DOHH2 (cell line): ENCODE measurements at regions not wholly inside any gene's neighbourhood (a gene's known extent, or its start where the extent isn't known, plus 50 kb on each side); places are given as distances from the start of the nearest gene placed in this dataset.

Experiments
- H3F3A ChIP-seq: fragments of 200-600 bp; sonication (generic), shearing (Covaris generic); 2 replicates; pipeline ENCODE4 v1.6.0; 2016; ENCODE audit warnings: antibody characterized with exemption, mild to moderate bottlenecking; ENCODE audit not compliant: control insufficient read depth, insufficient read depth
- H3K27ac ChIP-seq: fragments of 200-600 bp; sonication (generic); 2 replicates; pipeline ENCODE4 v1.5.1; 2014; ENCODE audit warnings: low read depth, mild to moderate bottlenecking, low read length, moderate library complexity
- H3K27me3 ChIP-seq: fragments of 200-600 bp; sonication (generic); 2 replicates; pipeline ENCODE4 v1.6.1; 2014; ENCODE audit warnings: mild to moderate bottlenecking, low read length, mixed read lengths; ENCODE audit not compliant: control insufficient read depth
- H3K36me3 ChIP-seq: fragments of 200-600 bp; sonication (generic); 2 replicates; pipeline ENCODE4 v1.6.1; 2014; ENCODE audit warnings: mild to moderate bottlenecking, low read length, moderate library complexity, mixed read lengths; ENCODE audit not compliant: control insufficient read depth
- H3K4me1 ChIP-seq: fragments of 200-600 bp; sonication (generic); 2 replicates; pipeline ENCODE4 v1.6.1; 2014; ENCODE audit warnings: mild to moderate bottlenecking, low read length, mixed read lengths; ENCODE audit not compliant: control insufficient read depth
- H3K4me2 ChIP-seq: fragments of 200-600 bp; sonication (generic); 2 replicates; pipeline ENCODE4 v1.6.0; 2014; ENCODE audit warnings: mild to moderate bottlenecking, low read length, moderate library complexity
- H3K4me3 ChIP-seq: fragments of 200-600 bp; sonication (generic); 2 replicates; pipeline ENCODE4 v1.5.1; 2014; ENCODE audit warnings: mild to moderate bottlenecking, low read length, mixed read lengths
- H3K79me2 ChIP-seq: fragments of 200-600 bp; sonication (generic); 2 replicates; pipeline ENCODE4 v1.6.1; 2014; ENCODE audit warnings: mild to moderate bottlenecking, low read length, mixed read lengths; ENCODE audit not compliant: control insufficient read depth
- H3K9me2 ChIP-seq: fragments of 200-600 bp; sonication (generic); replicated peaks from 2 replicates; pipeline ENCODE4 v1.6.1; 2014; ENCODE audit warnings: mild to moderate bottlenecking, low read length, mixed read lengths; ENCODE audit not compliant: control insufficient read depth
- H3K9me3 ChIP-seq: fragments of 200-600 bp; sonication (generic); 2 replicates; pipeline ENCODE4 v1.6.1; 2014; ENCODE audit warnings: antibody characterized with exemption, low read length, mixed read lengths; ENCODE audit not compliant: control insufficient read depth, insufficient read depth
- H4K20me1 ChIP-seq: fragments of 200-600 bp; sonication (generic); 2 replicates; pipeline ENCODE4 v1.6.0; 2014; ENCODE audit warnings: low read depth, mild to moderate bottlenecking, antibody characterized with exemption, low read length, moderate library complexity; ENCODE audit not compliant: control insufficient read depth, insufficient read depth
- EZH2phosphoT487 ChIP-seq: fragments of 200-600 bp; sonication (generic); IDR thresholded peaks from 2 replicates; pipeline ENCODE4 v1.6.1; 2017; ENCODE audit warnings: borderline replicate concordance, mild to moderate bottlenecking, antibody characterized with exemption, low read length, moderate library complexity, mixed read lengths
- TF ChIP-seq, protein P1 (sequence below): fragments of 200-600 bp; sonication (generic); IDR thresholded peaks from one replicate; pipeline ENCODE4 v1.5.1; 2014; ENCODE audit warnings: antibody characterized with exemption, mild to moderate bottlenecking, low read depth, low read length; ENCODE audit not compliant: poor library complexity, severe bottlenecking

GRCh38 chr2:236841389-236841788, 244.3 kb upstream of the COPS8 start:
- Histone ChIP-seq H3K4me1 (no peaks in the 10 kb centered on the region), H3K9me2 (no peaks in the 10 kb centered on the region), H3K27me3 (no peaks in the 10 kb centered on the region), H3K27ac (no peak overlapping the region), H3K4me3 (no peak overlapping the region), H3K79me2 (no peaks in the 10 kb centered on the region), H3K4me2 (no peak overlapping the region), H3K36me3 (no peaks in the 10 kb centered on the region), H3F3A (no peaks in the 10 kb centered on the region), H4K20me1 (no peaks in the 10 kb centered on the region), H3K9me3 (no peaks in the 10 kb centered on the region)
- TF ChIP-seq EZH2phosphoT487 = no peak
- TF ChIP-seq, protein P1, sequence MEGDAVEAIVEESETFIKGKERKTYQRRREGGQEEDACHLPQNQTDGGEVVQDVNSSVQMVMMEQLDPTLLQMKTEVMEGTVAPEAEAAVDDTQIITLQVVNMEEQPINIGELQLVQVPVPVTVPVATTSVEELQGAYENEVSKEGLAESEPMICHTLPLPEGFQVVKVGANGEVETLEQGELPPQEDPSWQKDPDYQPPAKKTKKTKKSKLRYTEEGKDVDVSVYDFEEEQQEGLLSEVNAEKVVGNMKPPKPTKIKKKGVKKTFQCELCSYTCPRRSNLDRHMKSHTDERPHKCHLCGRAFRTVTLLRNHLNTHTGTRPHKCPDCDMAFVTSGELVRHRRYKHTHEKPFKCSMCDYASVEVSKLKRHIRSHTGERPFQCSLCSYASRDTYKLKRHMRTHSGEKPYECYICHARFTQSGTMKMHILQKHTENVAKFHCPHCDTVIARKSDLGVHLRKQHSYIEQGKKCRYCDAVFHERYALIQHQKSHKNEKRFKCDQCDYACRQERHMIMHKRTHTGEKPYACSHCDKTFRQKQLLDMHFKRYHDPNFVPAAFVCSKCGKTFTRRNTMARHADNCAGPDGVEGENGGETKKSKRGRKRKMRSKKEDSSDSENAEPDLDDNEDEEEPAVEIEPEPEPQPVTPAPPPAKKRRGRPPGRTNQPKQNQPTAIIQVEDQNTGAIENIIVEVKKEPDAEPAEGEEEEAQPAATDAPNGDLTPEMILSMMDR = no peak

DNA sequence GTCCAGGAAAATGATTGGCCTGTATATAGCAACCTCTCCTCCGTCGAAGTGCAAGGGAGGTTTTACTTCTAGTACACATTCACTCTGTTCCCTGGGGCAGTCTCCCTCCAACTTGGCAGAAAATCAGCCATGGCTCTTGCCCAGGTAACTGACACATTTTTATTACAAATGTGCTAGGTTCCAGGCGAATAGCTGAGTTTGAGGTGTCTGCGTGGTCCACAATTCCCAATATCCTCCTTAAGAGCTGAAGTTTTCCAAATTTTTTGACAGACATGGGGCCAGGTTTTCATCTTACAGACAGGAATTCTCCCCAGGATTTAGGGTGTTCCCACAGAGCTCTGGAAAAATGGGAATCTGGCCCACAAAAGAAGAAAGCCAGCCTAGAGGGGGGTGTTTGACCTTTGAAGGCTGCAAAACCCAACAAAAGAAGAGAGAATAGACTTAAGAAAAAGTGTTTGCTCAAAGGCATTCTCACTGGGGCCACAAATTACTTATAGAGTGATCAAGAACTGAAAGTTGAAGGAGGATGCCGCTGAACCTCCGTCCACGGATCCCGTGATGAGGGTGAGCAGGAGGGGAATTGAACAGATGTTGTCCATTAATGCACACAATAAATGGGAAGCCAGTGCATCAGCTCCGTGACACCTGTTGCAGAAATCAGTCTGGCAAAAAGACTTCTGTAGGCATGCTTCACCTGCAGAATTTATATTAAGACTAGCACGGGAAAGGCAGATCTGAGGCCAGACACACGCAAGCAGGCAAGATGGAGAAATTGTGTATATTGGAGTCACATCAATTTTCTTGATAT, 242.3 kb upstream of the COPS8 start:
- no peaks in the 10 kb centered on the region for H3F3A ChIP-seq
- H3K4me3 ChIP-seq = no peak overlapping the region
- H3K36me3 ChIP-seq = no peaks in the 10 kb centered on the region
- no peak overlapping the region for H3K27ac ChIP-seq
- H3K9me2 ChIP-seq = no peaks in the 10 kb centered on the region
- H4K20me1 ChIP-seq = no peaks in the 10 kb centered on the region
- H3K27me3 ChIP-seq = no peaks in the 10 kb centered on the region
- no peaks in the 10 kb centered on the region for H3K79me2 ChIP-seq
- no peak overlapping the region for H3K4me2 ChIP-seq
- TF ChIP-seq, protein P1 = no peak
- no peak for TF ChIP-seq EZH2phosphoT487
- H3K9me3 ChIP-seq = no peaks in the 10 kb centered on the region
- no peaks in the 10 kb centered on the region for H3K4me1 ChIP-seq

GRCh38 chr2:236844711-236845110, 241.0 kb upstream of the COPS8 start:
- Histone ChIP-seq H3K79me2 (no peaks in the 10 kb centered on the region), H3K36me3 (no peaks in the 10 kb centered on the region), H3F3A (no peaks in the 10 kb centered on the region), H3K4me1 (no peaks in the 10 kb centered on the region), H3K4me3 (no peak overlapping the region), H3K27me3 (no peaks in the 10 kb centered on the region), H3K9me2 (no peaks in the 10 kb centered on the region), H4K20me1 (no peaks in the 10 kb centered on the region), H3K9me3 (no peaks in the 10 kb centered on the region), H3K4me2 (no peak overlapping the region), H3K27ac (no peak overlapping the region)
- TF ChIP-seq, protein P1 = no peak
- no peak for TF ChIP-seq EZH2phosphoT487
